ENCODE measurements at regions not wholly inside any gene's neighbourhood (a gene's known extent, or its start where the extent isn't known, plus 50 kb on each side); places are given as distances from the start of the nearest gene placed in this dataset.

- Histone ChIP-seq H3K9ac (ENCODE audit: insufficient read depth, low read length, poor library complexity, severe bottlenecking) (no peak overlapping the region), H3K79me2 (ENCODE audit: insufficient read depth, low read length) (no peaks in the 10 kb centered on the region), H3K27ac (ENCODE audit: low read depth in 1 of 2, low read length in 2 of 2) (no peak overlapping the region), H3K4me3 (replicated peaks in 1 of 3; ENCODE audit: low read depth in 2 of 3, low read length in 3 of 3) (no peak overlapping the region), H3K9me3 (replicated peaks in 1 of 2; ENCODE audit: control insufficient read depth in 1 of 2, insufficient read depth in 1 of 2, low read length in 2 of 2) (no peaks in the 10 kb centered on the region), H3K4me1 (ENCODE audit: control insufficient read depth in 1 of 2, insufficient read depth in 2 of 2, low read length in 2 of 2) (peaks cover 9 to 10% of the 10 kb centered on the region in 2 donors), H2AFZ (ENCODE audit: insufficient read depth, low read depth, low read length, poor library complexity, severe bottlenecking) (no peak overlapping the region), H4K20me1 (ENCODE audit: insufficient read depth, low read length) (no peaks in the 10 kb centered on the region), H3K36me3 (replicated peaks in 1 of 2; ENCODE audit: control insufficient read depth in 1 of 2, insufficient read depth in 2 of 2, low read length in 2 of 2) (no peaks in the 10 kb centered on the region), H3K4me2 (replicated peaks; ENCODE audit: extremely low read depth, low read length, poor library complexity, severe bottlenecking) (no peak overlapping the region), H3K27me3 (ENCODE audit: control insufficient read depth in 2 of 2, insufficient read depth in 2 of 2, low read length in 2 of 2) (no peaks in the 10 kb centered on the region)
- Mint-ChIP-seq H3K27ac (no peak overlapping the region), H3K4me3 (no peak overlapping the region), H3K27me3 (ENCODE audit: low read depth in 3 of 3) (peaks cover 0 to 1% (median 0%) of the 10 kb centered on the region in 3 donors), H3K36me3 (no peaks in the 10 kb centered on the region), H3K9me3 (peaks cover 2 to 10% (median 7%) of the 10 kb centered on the region in 7 donors), H3K4me1 (peaks cover 12% of the 10 kb centered on the region)
- intact Hi-C loops (cut with micrococcal nuclease), result loop anchor here in 1 of 2 donors (5.0 to 10.0 kb wide), 3 partner anchors 80 to 1390 kb away; no protein-coding TSS in a partner anchor
- DNase-seq, result no peak
- no peak for TF ChIP-seq CTCF (IDR thresholded peaks at IDR 0.05)
Measured at GRCh38 chr13:78024996-78025395, 106.4 kb upstream of the EDNRB start.

GRCh38 chr13:78022164-78022877 is 103.7 kb upstream of the EDNRB start:
- peak; percentile 78 to 92 (median 90) for DNase-seq
- Histone ChIP-seq H4K20me1 (ENCODE audit: insufficient read depth, low read length) (no peaks in the 10 kb centered on the region), H3K9ac (ENCODE audit: insufficient read depth, low read length, poor library complexity, severe bottlenecking) (no peak overlapping the region), H3K4me2 (replicated peaks; ENCODE audit: extremely low read depth, low read length, poor library complexity, severe bottlenecking) (no peak overlapping the region), H3K4me1 (ENCODE audit: control insufficient read depth in 1 of 2, insufficient read depth in 2 of 2, low read length in 2 of 2) (peaks cover 9 to 10% of the 10 kb centered on the region in 2 donors), H2AFZ (ENCODE audit: insufficient read depth, low read depth, low read length, poor library complexity, severe bottlenecking) (no peak overlapping the region), H3K36me3 (replicated peaks in 1 of 2; ENCODE audit: control insufficient read depth in 1 of 2, insufficient read depth in 2 of 2, low read length in 2 of 2) (no peaks in the 10 kb centered on the region), H3K27ac (ENCODE audit: low read depth in 1 of 2, low read length in 2 of 2) (peak overlapping the region in 1 of 2 donors; percentile 57), H3K9me3 (replicated peaks in 1 of 2; ENCODE audit: control insufficient read depth in 1 of 2, insufficient read depth in 1 of 2, low read length in 2 of 2) (no peaks in the 10 kb centered on the region), H3K4me3 (replicated peaks in 1 of 3; ENCODE audit: low read depth in 2 of 3, low read length in 3 of 3) (no peak overlapping the region), H3K79me2 (ENCODE audit: insufficient read depth, low read length) (no peaks in the 10 kb centered on the region), H3K27me3 (ENCODE audit: control insufficient read depth in 2 of 2, insufficient read depth in 2 of 2, low read length in 2 of 2) (no peaks in the 10 kb centered on the region)
- TF ChIP-seq CTCF (IDR thresholded peaks at IDR 0.05), result no peak
- peaks cover 12% of the 10 kb centered on the region for H3K4me1 Mint-ChIP-seq
- peak overlapping the region in 6 of 7 donors; percentile 33 to 74 (median 54) for H3K27ac Mint-ChIP-seq
- intact Hi-C loops (cut with micrococcal nuclease), result loop anchor here in 1 of 2 donors (10.0 kb wide), 2 partner anchors 82 to 1392 kb away; no protein-coding TSS in a partner anchor
- no peaks in the 10 kb centered on the region for H3K36me3 Mint-ChIP-seq
- H3K4me3 Mint-ChIP-seq, result no peak overlapping the region
- WGBS (ENCODE audit: insufficient coverage), result no CpG with 5 or more reads among the region's 2 CpGs
- peaks cover 0 to 1% (median 0%) of the 10 kb centered on the region in 3 donors for H3K27me3 Mint-ChIP-seq (ENCODE audit: low read depth in 3 of 3)
- H3K9me3 Mint-ChIP-seq, result peaks cover 2 to 17% (median 5%) of the 10 kb centered on the region in 7 donors
